Neural cell (in vitro differentiated cells): ENCODE measurements at regions not wholly inside any gene's neighbourhood (a gene's known extent, or its start where the extent isn't known, plus 50 kb on each side); places are given as distances from the start of the nearest gene placed in this dataset.

Source experiments
- EP300 ChIP-seq: fragments of 450-650 bp; conservative IDR thresholded peaks from 2 replicates; pipeline ENCODE4 v1.6.1; 2014; ENCODE audit warnings: antibody characterized with exemption, mild to moderate bottlenecking, moderate library complexity; ENCODE audit not compliant: poor library complexity, severe bottlenecking
- EZH2 ChIP-seq: fragments of 200-600, 300-800 bp; shearing (Covaris generic), sonication (generic); IDR thresholded peaks from 2 replicates; pipeline ENCODE4 v1.6.1; 2014; ENCODE audit warnings: antibody characterized with exemption, low read length, borderline replicate concordance, mild to moderate bottlenecking; ENCODE audit not compliant: insufficient read depth, poor library complexity, severe bottlenecking
- POLR2AphosphoS5 ChIP-seq: IDR thresholded peaks from 2 replicates; pipeline ENCODE4 v1.6.1; 2012
- RAD21 ChIP-seq: fragments of 450-650 bp; conservative IDR thresholded peaks from 2 replicates; pipeline ENCODE4 v1.6.1; 2014; ENCODE audit warnings: antibody characterized with exemption, mild to moderate bottlenecking, moderate library complexity
- TF ChIP-seq, protein P1 (sequence below): fragments of 450-650 bp; IDR thresholded peaks from 2 replicates; pipeline ENCODE4 v1.5.1; 2014; ENCODE audit warnings: antibody characterized with exemption, mild to moderate bottlenecking, moderate library complexity; ENCODE audit not compliant: poor library complexity, severe bottlenecking

DNA sequence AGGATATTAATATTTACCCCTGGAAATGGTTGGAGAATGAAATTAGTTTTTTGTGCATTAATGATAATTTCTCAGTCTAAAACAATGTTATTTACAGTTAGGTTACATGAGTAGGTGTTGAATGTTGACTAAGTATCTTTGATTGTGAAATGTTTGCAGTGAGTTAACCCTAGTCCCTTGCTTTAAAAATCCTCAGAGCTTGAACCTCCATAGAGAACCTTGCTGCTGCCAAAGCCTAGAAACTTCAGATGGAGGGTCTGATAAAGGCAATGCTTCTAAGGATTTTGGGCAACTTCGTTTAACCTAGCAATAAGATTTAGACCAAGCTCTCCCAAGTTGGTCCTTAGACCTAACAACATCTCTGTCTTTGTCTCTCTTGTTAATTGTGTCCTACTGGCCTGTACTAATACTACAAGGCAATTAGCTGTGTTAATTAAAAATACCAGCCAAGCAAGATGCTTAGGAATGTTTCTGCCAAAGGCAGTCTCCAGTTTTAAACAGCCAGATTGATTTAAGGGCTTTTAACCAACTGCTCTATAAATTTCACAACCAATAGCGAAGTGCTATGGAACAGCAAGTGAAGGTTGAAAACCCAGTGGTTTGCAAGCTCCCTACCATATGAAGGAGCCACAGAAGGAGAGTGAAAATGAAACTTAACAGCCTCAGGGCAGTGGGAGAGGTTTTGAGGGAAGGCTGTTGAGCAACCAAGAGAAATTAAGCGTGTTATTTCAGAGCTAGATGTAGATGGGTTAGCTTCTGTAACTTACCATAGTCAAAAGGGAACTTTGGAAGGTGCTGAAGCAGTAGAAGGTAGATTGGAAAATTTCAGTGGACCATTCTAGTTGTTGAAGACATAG is 295.9 kb upstream of the ANO5 start:
- TF ChIP-seq, protein P1, sequence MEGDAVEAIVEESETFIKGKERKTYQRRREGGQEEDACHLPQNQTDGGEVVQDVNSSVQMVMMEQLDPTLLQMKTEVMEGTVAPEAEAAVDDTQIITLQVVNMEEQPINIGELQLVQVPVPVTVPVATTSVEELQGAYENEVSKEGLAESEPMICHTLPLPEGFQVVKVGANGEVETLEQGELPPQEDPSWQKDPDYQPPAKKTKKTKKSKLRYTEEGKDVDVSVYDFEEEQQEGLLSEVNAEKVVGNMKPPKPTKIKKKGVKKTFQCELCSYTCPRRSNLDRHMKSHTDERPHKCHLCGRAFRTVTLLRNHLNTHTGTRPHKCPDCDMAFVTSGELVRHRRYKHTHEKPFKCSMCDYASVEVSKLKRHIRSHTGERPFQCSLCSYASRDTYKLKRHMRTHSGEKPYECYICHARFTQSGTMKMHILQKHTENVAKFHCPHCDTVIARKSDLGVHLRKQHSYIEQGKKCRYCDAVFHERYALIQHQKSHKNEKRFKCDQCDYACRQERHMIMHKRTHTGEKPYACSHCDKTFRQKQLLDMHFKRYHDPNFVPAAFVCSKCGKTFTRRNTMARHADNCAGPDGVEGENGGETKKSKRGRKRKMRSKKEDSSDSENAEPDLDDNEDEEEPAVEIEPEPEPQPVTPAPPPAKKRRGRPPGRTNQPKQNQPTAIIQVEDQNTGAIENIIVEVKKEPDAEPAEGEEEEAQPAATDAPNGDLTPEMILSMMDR = no peak
- no peak for TF ChIP-seq RAD21
- no peak for TF ChIP-seq EP300
- no peak for TF ChIP-seq POLR2AphosphoS5
- no peak for TF ChIP-seq EZH2
